SW480 (cell line): ENCODE measurements at regions not wholly inside any gene's neighbourhood (a gene's known extent, or its start where the extent isn't known, plus 50 kb on each side); places are given as distances from the start of the nearest gene placed in this dataset.
"Not testable (repeated sequence)": the region's sequence is repeated elsewhere in the genome, so short reads cannot be mapped to it uniquely, and the experiment has no call there.

ENCODE experiments used
- DNase-seq: peaks from one replicate; pipeline ENCODE4 v3.0.0-alpha.2; 2016; ENCODE audit warnings: low spot score

GRCh38 chr20:29320216-29320949 lies 1937.1 kb upstream of the DEFB115 start:
- not testable (repeated sequence) for DNase-seq

- not testable (repeated sequence) for DNase-seq
These were observed 1933.6 kb upstream of the DEFB115 start for GRCh38 chr20:29323631-29324515.

DNA sequence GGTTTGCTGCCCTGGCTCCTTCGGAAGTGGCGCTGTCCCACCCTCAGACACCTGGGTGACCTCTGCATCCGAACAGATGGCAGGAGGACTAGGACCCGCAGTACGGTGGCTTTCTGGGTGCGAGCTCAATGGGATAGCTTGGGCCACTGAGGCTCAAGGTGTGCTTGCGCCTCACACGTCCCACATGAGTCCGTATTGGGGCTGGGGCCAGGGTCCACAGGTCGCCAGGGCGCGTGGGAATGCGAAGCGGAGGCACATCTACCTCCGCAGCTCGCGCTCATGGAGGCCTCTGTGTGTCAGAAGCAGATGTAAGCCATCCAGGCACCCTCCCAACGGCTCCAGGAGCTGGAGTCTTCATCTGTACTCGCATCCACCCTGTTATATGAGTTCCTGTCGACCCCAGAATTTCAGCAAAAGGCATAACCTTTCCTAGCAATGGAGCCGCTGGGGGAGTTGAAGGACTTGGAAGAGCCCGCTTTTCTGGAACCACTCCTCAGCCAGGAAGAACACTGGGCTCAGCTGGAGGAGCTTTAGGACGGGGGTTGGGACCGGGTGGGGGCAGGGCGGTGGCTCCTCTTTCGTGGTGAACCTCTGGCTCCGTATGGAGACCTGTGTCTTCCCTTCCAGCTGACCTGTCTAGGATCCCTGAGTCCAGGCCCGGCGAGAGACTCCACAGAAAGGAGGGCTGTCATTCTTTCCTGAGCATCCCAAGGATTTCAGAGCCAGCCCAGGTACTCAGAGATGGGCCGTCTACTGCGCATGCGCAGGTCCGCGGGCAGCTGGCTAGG lies 1932.8 kb upstream of the DEFB115 start:
- not testable (repeated sequence) for DNase-seq

DNA sequence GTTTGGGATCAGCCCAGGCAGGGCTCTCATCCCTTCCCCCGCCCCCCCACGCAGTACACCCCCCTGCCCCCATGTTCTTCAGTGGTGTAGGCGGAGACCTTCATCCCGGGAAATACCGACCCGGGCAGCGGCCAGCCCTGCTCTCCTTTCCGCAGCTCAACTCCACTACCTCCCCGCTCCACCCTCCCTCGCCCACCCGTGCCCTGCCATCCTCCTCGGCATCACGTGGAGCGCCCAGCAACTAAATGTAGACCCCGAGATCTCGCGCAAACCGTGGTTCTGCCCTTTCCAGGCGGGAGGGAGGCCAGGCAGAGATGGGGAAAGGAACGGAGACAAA lies 1932.2 kb upstream of the DEFB115 start:
- DNase-seq = no peak

DNA sequence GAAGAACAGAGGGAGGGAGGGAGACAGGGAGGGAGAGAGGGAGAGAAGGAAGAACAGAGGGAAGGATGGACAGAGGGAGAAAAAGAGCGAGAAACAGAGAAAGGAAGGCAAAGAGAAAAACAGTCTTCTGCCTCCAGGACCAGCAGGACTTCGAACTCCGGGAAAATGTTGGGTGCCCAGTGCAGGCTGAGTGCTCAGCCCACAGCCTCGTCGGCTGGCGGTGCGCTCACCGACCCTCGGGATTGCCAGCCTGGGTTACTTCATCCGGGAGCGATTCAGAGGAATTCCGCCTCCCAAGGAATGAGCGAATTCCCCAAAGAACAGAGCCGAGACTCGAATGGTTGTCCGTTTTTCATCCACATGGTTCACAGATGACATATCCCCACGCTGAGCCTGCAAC lies 1931.7 kb upstream of the DEFB115 start:
- not testable (repeated sequence) for DNase-seq

DNA sequence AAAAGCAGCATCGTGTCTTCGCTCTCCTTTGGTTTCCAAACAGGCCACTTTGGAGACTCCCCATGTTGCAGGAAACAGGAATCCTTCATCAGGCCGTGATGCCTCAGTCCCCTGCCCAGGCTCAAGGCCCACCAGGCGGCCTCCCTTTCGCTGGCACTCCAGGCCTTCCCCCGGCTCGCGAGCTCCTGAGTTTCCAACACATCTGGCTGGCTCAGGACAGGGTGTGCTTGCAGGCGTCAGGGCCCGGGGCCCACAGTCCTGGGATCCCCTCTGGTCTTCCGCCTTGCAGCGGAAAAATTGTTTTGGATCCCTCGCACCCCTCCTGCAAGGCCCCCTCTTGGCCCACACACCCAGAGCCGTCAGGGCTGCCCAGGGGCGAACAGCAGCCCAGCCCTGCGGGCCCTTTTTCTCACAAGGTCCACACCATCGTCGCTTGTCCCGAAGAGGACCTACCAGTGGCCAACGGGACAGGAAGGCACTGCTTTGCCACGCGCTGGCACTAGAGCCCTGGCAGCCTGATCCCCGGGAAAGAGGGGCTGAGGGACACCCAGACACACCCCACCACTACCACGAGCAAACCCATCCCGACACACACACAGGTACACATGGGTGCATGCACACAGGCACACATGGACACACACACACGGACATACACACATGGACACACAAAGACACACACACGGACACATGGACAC lies 1930.9 kb upstream of the DEFB115 start:
- DNase-seq = no peak

DNA sequence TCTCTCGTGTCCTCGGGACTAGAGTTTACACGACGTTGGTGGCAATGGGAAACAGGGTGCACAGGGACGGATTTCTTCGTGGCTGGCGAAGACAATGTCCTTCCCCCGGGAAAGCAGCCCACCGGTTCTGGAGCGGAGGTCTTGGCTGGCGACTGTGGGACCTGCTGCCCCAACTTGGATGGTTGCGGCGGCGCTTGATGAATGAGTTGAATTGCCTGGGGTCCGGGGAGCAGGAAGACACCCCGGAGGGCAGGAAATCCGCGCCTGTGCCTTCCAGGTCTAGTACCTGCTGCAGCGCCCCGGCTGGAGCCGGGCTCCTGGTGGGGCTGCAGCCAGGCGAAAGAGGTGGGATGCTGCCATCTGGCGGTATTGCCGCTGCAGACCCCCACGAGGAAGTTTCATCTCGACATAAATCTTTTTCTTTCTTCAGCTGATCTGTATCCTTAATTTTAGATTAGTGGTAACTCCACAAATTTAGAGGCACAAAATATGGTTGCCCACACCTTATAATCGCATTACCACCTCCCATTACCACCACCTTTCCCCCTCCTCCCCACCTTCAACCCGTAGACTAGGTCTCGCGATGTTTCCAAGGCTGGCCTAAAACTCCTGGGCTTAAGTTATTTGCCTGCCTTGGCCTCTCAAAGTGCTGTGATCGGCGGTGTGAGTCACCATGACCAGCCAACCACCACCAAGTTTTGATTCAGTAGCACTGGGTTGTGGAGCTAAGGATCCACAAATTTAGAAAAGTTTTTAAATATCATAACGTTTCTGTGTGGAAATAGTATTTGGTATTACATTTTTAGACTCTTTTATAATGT lies 1929.7 kb upstream of the DEFB115 start:
- peak; percentile 35 for DNase-seq

DNA sequence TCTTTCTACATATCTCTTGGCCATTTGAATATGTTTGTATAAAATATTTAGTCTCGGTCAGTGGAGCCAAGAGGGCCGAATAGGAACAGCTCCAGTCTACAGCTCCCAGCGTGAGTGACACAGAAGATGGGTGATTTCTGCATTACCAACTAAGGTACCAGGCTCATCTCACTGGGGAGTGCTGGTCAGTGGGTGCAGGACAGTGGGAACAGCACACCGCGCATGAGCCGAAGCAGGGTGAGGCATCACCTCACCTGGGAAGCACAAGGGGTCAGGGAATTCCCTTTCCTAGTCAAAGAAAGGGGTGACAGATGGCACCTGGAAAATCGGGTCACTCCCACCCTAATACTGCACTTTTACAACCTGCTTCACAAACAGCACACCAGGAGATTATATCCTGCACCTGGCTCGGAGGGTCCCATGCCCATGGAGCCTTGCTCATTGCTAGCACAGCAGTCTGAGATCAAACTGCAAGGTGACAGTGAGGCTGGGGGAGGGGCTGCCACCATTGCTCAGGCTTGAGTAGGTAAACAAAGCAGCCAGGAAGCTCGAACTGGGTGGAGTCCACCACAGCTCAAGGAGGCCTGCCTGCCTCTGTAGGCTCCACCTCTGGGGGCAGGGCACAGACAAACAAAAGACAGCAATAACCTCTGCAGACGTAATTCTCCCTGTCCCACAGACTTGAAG lies 1926.9 kb upstream of the DEFB115 start:
- not testable (repeated sequence) for DNase-seq

- DNase-seq = peak; percentile 60
These were observed 1907.6 kb upstream of the DEFB115 start for GRCh38 chr20:29349836-29350235.

DNA sequence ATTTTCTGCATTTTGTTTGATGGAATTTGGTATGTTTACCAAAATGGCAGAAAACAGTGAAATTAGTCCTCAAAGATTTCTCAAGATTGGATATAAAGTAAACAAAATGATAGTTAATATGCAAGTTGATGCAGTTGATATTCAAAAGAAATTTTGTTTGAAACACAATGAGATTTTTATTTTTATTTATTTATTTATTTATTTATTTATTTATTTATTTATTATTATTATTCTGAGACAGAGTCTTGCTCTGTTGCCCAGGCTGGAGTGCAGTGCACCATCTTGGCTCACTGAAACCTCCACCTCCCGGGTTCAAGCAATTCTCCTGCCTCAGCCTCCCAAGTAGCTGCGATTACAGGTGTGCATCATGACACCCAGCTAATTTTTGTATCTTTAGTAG lies 1881.5 kb upstream of the DEFB115 start:
- DNase-seq = not testable (repeated sequence)

GRCh38 chr20:29392853-29393252 lies 1864.6 kb upstream of the DEFB115 start:
- not testable (repeated sequence) for DNase-seq

GRCh38 chr20:29408034-29408695 lies 1849.3 kb upstream of the DEFB115 start:
- DNase-seq = no peak

GRCh38 chr20:29408707-29409106 lies 1848.8 kb upstream of the DEFB115 start:
- DNase-seq = not testable (repeated sequence)

- DNase-seq = not testable (repeated sequence)
These were observed 1848.2 kb upstream of the DEFB115 start for GRCh38 chr20:29409160-29409689.

DNA sequence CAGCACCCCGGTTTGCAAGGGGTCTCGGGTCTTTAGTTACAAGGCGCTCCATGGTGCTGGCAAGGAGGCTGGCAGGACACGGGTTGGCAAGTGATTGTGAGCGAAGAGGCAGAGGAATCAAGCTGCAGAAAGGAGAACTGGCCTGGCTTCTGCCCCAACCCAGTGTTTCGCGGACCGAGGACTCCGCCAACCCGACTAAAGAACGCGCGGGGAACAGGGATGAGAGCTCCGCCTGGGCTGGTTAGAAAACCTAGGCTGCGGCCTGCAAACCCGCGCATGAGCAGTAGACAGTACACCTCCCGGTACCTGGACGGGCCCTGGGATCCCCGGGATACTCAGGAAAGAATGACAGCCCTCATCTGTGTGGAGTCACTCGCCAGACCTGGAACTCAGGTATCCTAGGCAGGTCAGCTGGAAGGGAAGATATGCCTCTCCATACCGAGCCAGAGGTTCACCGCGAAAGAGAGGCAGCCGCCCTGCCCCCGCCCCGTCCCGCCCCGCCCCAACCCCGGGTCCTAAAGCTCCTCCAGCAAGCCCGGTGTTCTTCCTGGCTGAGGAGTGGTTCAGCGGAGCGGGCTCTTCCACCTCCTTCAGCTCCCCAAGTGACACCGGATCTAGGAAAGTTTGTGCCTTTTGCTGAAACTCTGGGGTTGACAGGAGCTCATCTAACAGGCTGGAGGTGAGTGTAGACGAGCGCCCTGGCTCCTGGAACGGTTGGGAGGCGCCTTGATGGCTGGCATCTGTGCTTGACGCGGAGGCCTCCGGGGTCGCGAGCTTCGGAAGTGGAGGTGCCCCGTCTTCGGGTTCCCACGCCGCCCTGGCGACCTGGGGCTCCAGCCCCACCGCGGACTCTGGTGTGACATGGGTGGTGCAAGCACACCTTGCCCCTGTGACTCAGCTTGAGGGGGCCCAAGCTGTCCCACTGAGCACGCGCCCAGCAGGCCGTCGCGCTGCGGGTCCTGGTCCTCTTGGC lies 1847.3 kb upstream of the DEFB115 start:
- no peak for DNase-seq

DNA sequence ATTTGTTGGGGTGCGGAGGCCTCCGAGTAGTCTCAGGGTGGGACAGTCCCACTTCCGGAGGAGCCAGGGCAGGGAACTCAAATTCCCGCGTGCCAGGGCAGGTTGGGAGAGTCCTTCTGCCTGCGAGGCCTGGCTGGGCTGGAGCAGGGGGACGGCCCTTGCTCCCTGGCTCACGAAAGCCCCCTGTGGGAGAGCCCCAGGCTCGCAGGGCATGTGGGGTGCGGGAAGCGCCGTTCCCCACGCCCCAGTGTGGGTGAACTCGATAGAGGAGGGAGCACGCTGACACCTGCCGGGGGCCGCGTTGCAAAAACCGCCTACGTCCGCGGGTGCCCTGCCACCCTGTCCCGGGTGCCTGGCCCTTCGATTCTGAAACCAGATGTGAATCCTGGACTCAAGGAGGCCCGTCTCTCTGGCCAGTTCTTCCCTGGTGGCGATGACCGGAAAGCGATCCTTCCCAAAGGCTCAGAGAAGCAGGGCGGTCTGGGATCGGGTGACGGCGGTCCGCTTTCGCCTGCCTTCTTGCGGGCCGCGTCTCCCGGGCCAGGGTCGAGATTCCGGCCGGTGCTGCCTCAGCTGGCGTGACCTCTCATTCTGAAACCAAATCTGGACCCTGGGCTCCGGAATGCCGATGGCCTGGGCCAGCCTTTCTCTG lies 1846.5 kb upstream of the DEFB115 start:
- DNase-seq = no peak

- DNase-seq = not testable (repeated sequence)
These were observed 1846.0 kb upstream of the DEFB115 start for GRCh38 chr20:29411458-29411820.

DNA sequence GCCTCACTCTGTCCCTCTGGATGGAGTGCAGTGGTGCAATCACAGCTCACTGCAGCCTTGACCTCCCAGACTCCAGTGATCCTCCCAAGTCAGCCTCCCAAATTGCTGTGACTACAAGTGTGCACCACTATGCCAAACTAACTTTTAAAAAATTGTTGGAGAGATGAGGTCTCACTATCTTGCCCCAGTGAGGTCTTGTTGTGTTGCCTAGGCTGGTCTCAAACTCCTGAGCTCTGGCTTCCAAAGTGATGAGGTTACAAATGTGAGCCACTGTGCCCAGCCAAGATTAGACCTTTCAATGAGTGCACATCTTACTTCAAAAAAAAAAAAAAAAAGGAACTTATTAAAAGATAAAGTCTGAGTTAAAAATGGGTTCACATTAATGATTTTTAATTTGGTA lies 1838.1 kb upstream of the DEFB115 start:
- no peak for DNase-seq
